SK-N-SH (cell line): ENCODE measurements at regions not wholly inside any gene's neighbourhood (a gene's known extent, or its start where the extent isn't known, plus 50 kb on each side); places are given as distances from the start of the nearest gene placed in this dataset.

Experiments used
- CTCF ChIA-PET: fragments of 300-600, 350-600 bp; formaldehyde crosslinking; extraction: SDS; loops from one replicate; lab custom pipeline; 2021; lab: Yijun Ruan, JAX
- POLR2A ChIA-PET: fragments of 350-600 bp; sonication (Branson Sonifier 250); formaldehyde crosslinking; extraction: SDS; loops from one replicate; lab custom pipeline; 2020; ENCODE audit warnings: antibody characterized with exemption, inconsistent platforms; lab: Yijun Ruan, JAX
- DNase-seq: peaks from one replicate; pipeline ENCODE4 v3.0.0; 2012
- H2AFZ ChIP-seq: fragments of 200-600 bp; sonication (generic); 2 replicates; pipeline ENCODE4 v1.8.1; 2016; ENCODE audit warnings: antibody characterized with exemption, mild to moderate bottlenecking, low read depth
- H3F3A ChIP-seq: fragments of 200-600 bp; sonication (generic); replicated peaks from 2 replicates; pipeline ENCODE3; 2016; ENCODE audit warnings: antibody characterized with exemption, mild to moderate bottlenecking; ENCODE audit not compliant: insufficient read depth
- H3K27ac ChIP-seq, 2 experiments: fragments of 200-500 bp in 1 of 2; fragments of 200-600 bp in 1 of 2; sonication (Bioruptor generic) in 1 of 2; sonication (generic), shearing (Covaris generic) in 1 of 2; 2 replicates each; pipeline versions ENCODE4 v1.5.1 to v1.6.1; 2014 to 2016; ENCODE audit warnings: low read depth in 2 of 2, inconsistent platforms in 1 of 2, low read length in 1 of 2, mild to moderate bottlenecking in 1 of 2, mixed read lengths in 1 of 2
- H3K27me3 ChIP-seq: fragments of 200-600 bp; sonication (generic), shearing (Covaris generic); 2 replicates; pipeline ENCODE4 v1.6.1; 2016; ENCODE audit warnings: mixed run types; ENCODE audit not compliant: insufficient read depth
- H3K36me3 ChIP-seq, 2 experiments: fragments of 200-500 bp in 1 of 2; fragments of 200-600 bp in 1 of 2; sonication (Bioruptor generic) in 1 of 2; sonication (generic) in 1 of 2; replicated peaks in 1 of 2; 2 replicates each; pipeline versions ENCODE3 to v1.5.1; 2014 to 2016; ENCODE audit warnings: low read length in 1 of 2, mild to moderate bottlenecking in 1 of 2; ENCODE audit not compliant: insufficient read depth in 2 of 2, control insufficient read depth in 1 of 2
- H3K4me1 ChIP-seq, 2 experiments: fragments of 200-500 bp in 1 of 2; fragments of 200-600 bp in 1 of 2; sonication (Bioruptor generic) in 1 of 2; sonication (generic), shearing (Covaris generic) in 1 of 2; 2 replicates each; pipeline versions ENCODE4 v1.5.1 to v1.6.1; 2014 to 2016; ENCODE audit warnings: low read depth in 1 of 2, low read length in 1 of 2, mixed run types in 1 of 2; ENCODE audit not compliant: insufficient read depth in 2 of 2, control insufficient read depth in 1 of 2
- H3K4me2 ChIP-seq: fragments of 200-600 bp; sonication (generic), shearing (Covaris generic); 2 replicates; pipeline ENCODE4 v1.6.1; 2017; ENCODE audit warnings: mixed run types
- H3K4me3 ChIP-seq, 2 experiments: fragments of 200-500 bp in 1 of 2; fragments of 200-600 bp in 1 of 2; sonication (Bioruptor generic) in 1 of 2; sonication (generic), shearing (Covaris generic) in 1 of 2; 2 replicates each; pipeline versions ENCODE4 v1.5.1 to v1.8.1; 2014 to 2016; ENCODE audit warnings: low read depth in 2 of 2, inconsistent platforms in 1 of 2, low read length in 1 of 2, mild to moderate bottlenecking in 1 of 2, mixed read lengths in 1 of 2, moderate library complexity in 1 of 2
- H3K79me2 ChIP-seq: fragments of 200-600 bp; sonication (generic); 2 replicates; pipeline ENCODE4 v1.8.1; 2017; ENCODE audit warnings: mild to moderate bottlenecking; ENCODE audit not compliant: insufficient read depth
- H3K9ac ChIP-seq: fragments of 200-600 bp; sonication (generic); 2 replicates; pipeline ENCODE4 v1.6.1; 2017; ENCODE audit warnings: mixed run types
- H3K9me2 ChIP-seq: fragments of 200-600 bp; sonication (generic); 2 replicates; pipeline ENCODE4 v1.6.1; 2017; ENCODE audit warnings: mixed run types
- H3K9me3 ChIP-seq: fragments of 200-600 bp; sonication (generic); 2 replicates; pipeline ENCODE4 v1.6.1; 2017; ENCODE audit warnings: mixed run types, mild to moderate bottlenecking, moderate library complexity
- H4K20me1 ChIP-seq: fragments of 200-600 bp; sonication (generic); 2 replicates; pipeline ENCODE4 v1.6.1; 2017; ENCODE audit warnings: mild to moderate bottlenecking, mixed run types; ENCODE audit not compliant: insufficient read depth
- EZH2phosphoT487 ChIP-seq: fragments of 200-600 bp; sonication (generic); IDR thresholded peaks from 2 replicates; pipeline ENCODE4 v1.6.1; 2017; ENCODE audit warnings: low read depth, mixed run types, mild to moderate bottlenecking, antibody characterized with exemption, moderate library complexity, borderline replicate concordance
- FOSL2 ChIP-seq: IDR thresholded peaks from 2 replicates; pipeline ENCODE4 v1.4.0; 2012; ENCODE audit warnings: low read depth, mild to moderate bottlenecking, moderate library complexity, borderline replicate concordance
- FOXJ3 ChIP-seq: sonication (generic); formaldehyde crosslinking; IDR thresholded peaks from 2 replicates; pipeline ENCODE4 v1.5.1; 2020; ENCODE audit warnings: mild to moderate bottlenecking, missing genetic modification reagents
- FOXM1 ChIP-seq: IDR thresholded peaks from 2 replicates; pipeline ENCODE4 v1.4.0; 2012; ENCODE audit warnings: low read depth, mild to moderate bottlenecking
- GABPA ChIP-seq: IDR thresholded peaks from 2 replicates; pipeline ENCODE4 v1.4.0; 2012; ENCODE audit warnings: low read depth, mild to moderate bottlenecking
- GATA2 ChIP-seq: sonication (generic); formaldehyde crosslinking; IDR thresholded peaks from 2 replicates; pipeline ENCODE4 v1.5.0; 2020; ENCODE audit warnings: mild to moderate bottlenecking, missing genetic modification reagents
- NFIC ChIP-seq: IDR thresholded peaks from 2 replicates; pipeline ENCODE4 v1.4.0; 2012; ENCODE audit warnings: borderline replicate concordance
- RAD21 ChIP-seq: IDR thresholded peaks from 2 replicates; pipeline ENCODE4 v1.6.1; 2012; ENCODE audit warnings: mild to moderate bottlenecking, low read length
- RFX5 ChIP-seq: IDR thresholded peaks from 2 replicates; pipeline ENCODE4 v1.6.1; 2012; ENCODE audit warnings: mild to moderate bottlenecking, improper control_type of control experiment, low read length
- TCF12 ChIP-seq: IDR thresholded peaks from 2 replicates; pipeline ENCODE4 v1.4.0; 2012
- TEAD4 ChIP-seq: IDR thresholded peaks from 2 replicates; pipeline ENCODE4 v1.4.0; 2012; ENCODE audit warnings: mild to moderate bottlenecking, borderline replicate concordance; ENCODE audit not compliant: insufficient read depth
- YY1 ChIP-seq: IDR thresholded peaks from 2 replicates; pipeline ENCODE4 v1.4.0; 2012; ENCODE audit warnings: low read depth, mild to moderate bottlenecking
- WGBS: methylation state at CpG from one replicate; pipeline ENCODE4 v1.1.6; 2017; ENCODE audit warnings: low lambda C conversion rate; 5-methylcytosine and 5-hydroxymethylcytosine counted together
- TF ChIP-seq, protein P1 (sequence below): IDR thresholded peaks from 2 replicates; pipeline ENCODE4 v1.4.0; 2012; ENCODE audit warnings: low read depth, borderline replicate concordance
- TF ChIP-seq, protein P2 (sequence below): fragments of 150-350 bp; IDR thresholded peaks from 2 replicates; pipeline ENCODE4 v1.6.1; 2016; ENCODE audit warnings: mild to moderate bottlenecking, low read depth, low read length
- TF ChIP-seq, protein P3 (sequence below): IDR thresholded peaks from 2 replicates; pipeline ENCODE4 v1.4.0; 2012; ENCODE audit warnings: low read depth, borderline replicate concordance
- TF ChIP-seq, protein P4 (sequence below): IDR thresholded peaks from 2 replicates; pipeline ENCODE4 v1.6.1; 2012; ENCODE audit warnings: mild to moderate bottlenecking, low read depth, low read length, moderate library complexity
- TF ChIP-seq, protein P5 (sequence below): fragments of 150-350 bp; IDR thresholded peaks from 2 replicates; pipeline ENCODE4 v1.6.1; 2017; ENCODE audit warnings: antibody characterized with exemption, low read length, low read depth, borderline replicate concordance

DNA sequence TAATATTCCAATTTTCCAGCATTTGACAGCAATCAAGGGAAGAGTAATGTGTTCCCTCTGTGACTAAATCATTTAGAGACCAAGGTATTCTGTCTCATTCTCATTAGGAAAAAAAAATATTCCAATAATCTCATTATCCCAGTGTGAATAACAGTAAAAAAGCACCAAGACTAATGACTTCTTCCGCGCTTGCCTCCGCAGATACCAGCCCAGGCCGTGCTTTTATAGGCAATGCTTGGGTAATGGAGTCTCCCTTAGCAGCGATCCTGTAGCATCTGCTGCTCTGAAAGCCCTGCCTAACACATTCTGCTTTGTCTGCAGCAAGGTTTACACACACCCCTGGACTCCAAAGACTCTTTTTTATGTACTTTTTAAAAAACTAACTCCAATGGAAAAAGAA lies 470.0 kb upstream of the CAMK1G start:
- Histone ChIP-seq H3K36me3 (no peaks in the 10 kb centered on the region), H4K20me1 (no peaks in the 10 kb centered on the region), H2AFZ (no peak overlapping the region), H3K4me1 (no peaks in the 10 kb centered on the region), H3K27ac (no peak overlapping the region), H3K9me2 (no peaks in the 10 kb centered on the region), H3K9me3 (no peaks in the 10 kb centered on the region), H3K9ac (no peak overlapping the region), H3K79me2 (no peaks in the 10 kb centered on the region), H3F3A (no peaks in the 10 kb centered on the region), H3K4me3 (no peak overlapping the region), H3K4me2 (no peak overlapping the region), H3K27me3 (no peaks in the 10 kb centered on the region)
- 74% methylated on average over 5 of the region's 5 CpGs for WGBS
- POLR2A ChIA-PET = no interaction called here
- DNase-seq = no peak
- CTCF ChIA-PET = no interaction called here
- TF ChIP-seq, protein P1, sequence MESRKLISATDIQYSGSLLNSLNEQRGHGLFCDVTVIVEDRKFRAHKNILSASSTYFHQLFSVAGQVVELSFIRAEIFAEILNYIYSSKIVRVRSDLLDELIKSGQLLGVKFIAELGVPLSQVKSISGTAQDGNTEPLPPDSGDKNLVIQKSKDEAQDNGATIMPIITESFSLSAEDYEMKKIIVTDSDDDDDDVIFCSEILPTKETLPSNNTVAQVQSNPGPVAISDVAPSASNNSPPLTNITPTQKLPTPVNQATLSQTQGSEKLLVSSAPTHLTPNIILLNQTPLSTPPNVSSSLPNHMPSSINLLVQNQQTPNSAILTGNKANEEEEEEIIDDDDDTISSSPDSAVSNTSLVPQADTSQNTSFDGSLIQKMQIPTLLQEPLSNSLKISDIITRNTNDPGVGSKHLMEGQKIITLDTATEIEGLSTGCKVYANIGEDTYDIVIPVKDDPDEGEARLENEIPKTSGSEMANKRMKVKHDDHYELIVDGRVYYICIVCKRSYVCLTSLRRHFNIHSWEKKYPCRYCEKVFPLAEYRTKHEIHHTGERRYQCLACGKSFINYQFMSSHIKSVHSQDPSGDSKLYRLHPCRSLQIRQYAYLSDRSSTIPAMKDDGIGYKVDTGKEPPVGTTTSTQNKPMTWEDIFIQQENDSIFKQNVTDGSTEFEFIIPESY = no peak
- TF ChIP-seq EZH2phosphoT487 (no peak), FOSL2 (no peak), NFIC (no peak), TEAD4 (no peak), FOXM1 (no peak), YY1 (no peak), TCF12 (no peak), GATA2 (no peak), RAD21 (no peak)
- TF ChIP-seq, protein P2, sequence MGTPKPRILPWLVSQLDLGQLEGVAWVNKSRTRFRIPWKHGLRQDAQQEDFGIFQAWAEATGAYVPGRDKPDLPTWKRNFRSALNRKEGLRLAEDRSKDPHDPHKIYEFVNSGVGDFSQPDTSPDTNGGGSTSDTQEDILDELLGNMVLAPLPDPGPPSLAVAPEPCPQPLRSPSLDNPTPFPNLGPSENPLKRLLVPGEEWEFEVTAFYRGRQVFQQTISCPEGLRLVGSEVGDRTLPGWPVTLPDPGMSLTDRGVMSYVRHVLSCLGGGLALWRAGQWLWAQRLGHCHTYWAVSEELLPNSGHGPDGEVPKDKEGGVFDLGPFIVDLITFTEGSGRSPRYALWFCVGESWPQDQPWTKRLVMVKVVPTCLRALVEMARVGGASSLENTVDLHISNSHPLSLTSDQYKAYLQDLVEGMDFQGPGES = no peak
- TF ChIP-seq, protein P3, sequence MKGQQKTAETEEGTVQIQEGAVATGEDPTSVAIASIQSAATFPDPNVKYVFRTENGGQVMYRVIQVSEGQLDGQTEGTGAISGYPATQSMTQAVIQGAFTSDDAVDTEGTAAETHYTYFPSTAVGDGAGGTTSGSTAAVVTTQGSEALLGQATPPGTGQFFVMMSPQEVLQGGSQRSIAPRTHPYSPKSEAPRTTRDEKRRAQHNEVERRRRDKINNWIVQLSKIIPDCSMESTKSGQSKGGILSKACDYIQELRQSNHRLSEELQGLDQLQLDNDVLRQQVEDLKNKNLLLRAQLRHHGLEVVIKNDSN = no peak

DNA sequence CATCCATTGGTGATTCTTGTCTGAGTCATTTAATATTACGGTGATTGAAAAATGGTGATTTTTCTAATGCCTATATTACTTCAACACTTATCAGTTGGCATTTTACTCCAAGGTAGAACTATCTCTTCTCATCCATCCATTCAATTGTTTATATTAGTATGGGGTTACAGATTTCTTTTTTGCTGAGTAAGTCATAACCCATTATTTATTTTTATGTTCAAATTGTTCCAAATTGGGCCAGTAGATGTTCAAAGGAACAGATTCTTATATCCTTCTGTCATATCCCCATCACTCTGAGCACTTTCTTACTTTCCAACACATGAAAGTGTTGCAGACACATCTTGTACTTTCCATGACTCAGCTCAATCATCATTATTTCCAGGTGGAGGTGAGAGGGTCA lies 466.8 kb upstream of the CAMK1G start:
- Histone ChIP-seq H3F3A (no peaks in the 10 kb centered on the region), H3K79me2 (no peaks in the 10 kb centered on the region), H3K9me2 (no peaks in the 10 kb centered on the region), H2AFZ (no peak overlapping the region), H3K27ac (no peak overlapping the region), H3K9me3 (no peaks in the 10 kb centered on the region), H3K27me3 (no peaks in the 10 kb centered on the region), H3K4me1 (no peaks in the 10 kb centered on the region), H3K4me2 (no peak overlapping the region), H3K36me3 (no peaks in the 10 kb centered on the region), H3K4me3 (no peak overlapping the region), H4K20me1 (no peaks in the 10 kb centered on the region), H3K9ac (no peak overlapping the region)
- ChIA-PET POLR2A (no interaction called here), CTCF (interaction anchor here (0.7 to 1.5 kb wide), 2 partner anchors 10 to 487 kb away, joined by 3 to 6 read pairs; no protein-coding TSS in a partner anchor)
- WGBS = 97% methylated on average over 1 of the region's 1 CpG
- DNase-seq = no peak
- TF ChIP-seq, protein P4, sequence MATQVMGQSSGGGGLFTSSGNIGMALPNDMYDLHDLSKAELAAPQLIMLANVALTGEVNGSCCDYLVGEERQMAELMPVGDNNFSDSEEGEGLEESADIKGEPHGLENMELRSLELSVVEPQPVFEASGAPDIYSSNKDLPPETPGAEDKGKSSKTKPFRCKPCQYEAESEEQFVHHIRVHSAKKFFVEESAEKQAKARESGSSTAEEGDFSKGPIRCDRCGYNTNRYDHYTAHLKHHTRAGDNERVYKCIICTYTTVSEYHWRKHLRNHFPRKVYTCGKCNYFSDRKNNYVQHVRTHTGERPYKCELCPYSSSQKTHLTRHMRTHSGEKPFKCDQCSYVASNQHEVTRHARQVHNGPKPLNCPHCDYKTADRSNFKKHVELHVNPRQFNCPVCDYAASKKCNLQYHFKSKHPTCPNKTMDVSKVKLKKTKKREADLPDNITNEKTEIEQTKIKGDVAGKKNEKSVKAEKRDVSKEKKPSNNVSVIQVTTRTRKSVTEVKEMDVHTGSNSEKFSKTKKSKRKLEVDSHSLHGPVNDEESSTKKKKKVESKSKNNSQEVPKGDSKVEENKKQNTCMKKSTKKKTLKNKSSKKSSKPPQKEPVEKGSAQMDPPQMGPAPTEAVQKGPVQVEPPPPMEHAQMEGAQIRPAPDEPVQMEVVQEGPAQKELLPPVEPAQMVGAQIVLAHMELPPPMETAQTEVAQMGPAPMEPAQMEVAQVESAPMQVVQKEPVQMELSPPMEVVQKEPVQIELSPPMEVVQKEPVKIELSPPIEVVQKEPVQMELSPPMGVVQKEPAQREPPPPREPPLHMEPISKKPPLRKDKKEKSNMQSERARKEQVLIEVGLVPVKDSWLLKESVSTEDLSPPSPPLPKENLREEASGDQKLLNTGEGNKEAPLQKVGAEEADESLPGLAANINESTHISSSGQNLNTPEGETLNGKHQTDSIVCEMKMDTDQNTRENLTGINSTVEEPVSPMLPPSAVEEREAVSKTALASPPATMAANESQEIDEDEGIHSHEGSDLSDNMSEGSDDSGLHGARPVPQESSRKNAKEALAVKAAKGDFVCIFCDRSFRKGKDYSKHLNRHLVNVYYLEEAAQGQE = no peak
- TF ChIP-seq YY1 = no peak
- no peak for TF ChIP-seq RFX5
- TF ChIP-seq, protein P5, sequence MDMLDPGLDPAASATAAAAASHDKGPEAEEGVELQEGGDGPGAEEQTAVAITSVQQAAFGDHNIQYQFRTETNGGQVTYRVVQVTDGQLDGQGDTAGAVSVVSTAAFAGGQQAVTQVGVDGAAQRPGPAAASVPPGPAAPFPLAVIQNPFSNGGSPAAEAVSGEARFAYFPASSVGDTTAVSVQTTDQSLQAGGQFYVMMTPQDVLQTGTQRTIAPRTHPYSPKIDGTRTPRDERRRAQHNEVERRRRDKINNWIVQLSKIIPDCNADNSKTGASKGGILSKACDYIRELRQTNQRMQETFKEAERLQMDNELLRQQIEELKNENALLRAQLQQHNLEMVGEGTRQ = no peak
- TF ChIP-seq, protein P1 = no peak
- TF ChIP-seq FOXJ3 = no peak
- TF ChIP-seq GABPA = no peak
- no peak for TF ChIP-seq FOSL2
